Effector CD8-positive, alpha-beta T cell (primary cell): ENCODE measurements at regions not wholly inside any gene's neighbourhood (a gene's known extent, or its start where the extent isn't known, plus 50 kb on each side); places are given as distances from the start of the nearest gene placed in this dataset.

ENCODE experiments used
- DNase-seq: peaks from one replicate; lab custom pipeline; 2025; lab: John Stamatoyannopoulos, UW

DNA sequence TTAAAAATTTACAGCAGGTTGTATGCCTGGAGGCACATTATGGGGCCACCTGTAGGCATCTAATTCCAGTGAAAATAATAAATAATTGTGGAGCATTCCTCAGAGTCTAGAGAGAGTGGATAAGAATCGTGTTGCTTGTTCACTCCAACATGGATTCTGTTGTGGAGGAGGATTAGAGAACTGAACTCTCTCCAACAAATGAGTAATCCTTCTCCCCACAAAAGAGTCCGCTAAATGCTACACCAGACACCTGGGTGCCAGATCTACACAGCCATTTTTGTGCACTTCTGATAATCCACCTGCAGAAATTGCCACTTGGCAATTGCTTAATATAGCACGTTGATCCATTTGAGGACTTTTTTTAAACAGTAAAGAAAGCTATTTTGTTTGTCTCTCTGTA, 113.7 kb upstream of the DPYD start:
- DNase-seq = no peak

DNA sequence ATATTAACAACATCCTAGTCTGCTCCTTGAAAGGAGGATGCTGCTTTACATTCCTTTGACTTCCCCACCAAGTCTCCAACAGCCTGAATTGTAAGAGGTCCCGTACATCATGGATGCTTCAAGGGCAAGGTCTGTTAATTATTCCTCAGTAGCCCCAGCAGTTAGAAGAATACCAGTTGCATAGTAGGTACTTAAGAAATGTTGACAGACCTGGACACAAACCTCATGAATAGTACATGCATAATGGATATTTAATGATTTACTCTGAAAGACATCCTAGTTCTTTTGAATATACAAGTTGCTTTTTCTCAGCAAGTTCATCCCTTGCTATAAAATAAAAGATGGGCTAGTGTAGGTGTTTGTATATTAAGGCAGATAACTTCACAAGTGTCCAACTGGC, 112.1 kb upstream of the DPYD start:
- DNase-seq = no peak

DNA sequence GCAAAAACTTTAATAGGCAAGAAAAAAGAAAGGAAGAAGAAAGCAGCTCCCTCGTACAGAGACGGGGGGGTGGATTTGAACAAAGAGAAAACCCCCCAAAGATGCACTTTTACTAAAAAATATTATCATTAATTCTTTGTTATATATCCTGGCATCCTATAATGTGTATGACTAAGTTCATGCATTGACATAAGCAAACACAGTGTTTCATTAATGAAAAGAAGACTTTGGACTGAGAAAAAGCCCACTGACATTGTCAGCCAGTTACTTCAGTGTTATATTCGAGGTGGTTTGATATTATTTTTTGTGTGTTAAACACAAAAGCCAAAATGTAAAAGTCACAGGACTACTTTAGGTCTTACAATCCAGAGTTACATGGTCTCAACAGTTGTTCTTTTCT, 110.1 kb upstream of the DPYD start:
- DNase-seq = no peak

DNA sequence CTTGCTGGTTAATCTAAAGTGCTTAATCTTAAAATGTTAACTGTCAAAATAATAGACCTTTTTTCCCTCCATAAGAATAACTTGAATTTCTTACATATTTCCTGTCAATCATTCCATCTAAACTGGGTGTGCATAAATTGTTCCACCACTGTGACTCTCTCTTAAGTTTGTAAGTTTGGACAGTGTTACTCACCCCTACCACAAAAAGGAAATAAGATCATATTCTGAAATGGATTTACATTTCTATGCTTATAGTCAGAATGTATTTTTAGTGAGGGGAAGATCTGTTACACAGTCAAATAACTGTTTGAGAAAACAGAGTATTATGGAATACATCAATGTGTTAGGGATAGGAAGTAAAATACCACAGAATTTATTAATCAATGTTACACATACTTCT, 109.6 kb upstream of the DPYD start:
- no peak for DNase-seq

DNA sequence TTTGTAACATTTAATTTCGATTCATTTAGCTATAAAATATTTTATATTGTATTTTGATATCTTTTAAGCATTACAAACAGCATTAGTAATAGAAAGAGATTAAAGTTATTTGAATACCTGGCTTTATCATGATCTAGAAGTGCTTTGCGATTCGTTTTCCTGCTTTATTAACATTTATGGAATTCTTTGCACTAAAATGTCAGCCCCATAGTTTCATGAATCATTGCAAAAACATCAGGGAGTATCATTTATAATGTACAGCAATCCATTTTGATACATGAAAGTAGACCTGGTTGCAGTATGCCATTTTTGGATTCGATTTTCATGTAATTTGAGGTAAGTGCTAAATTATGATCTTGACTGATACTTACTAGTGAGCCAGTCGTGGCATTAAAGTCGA, 108.0 kb upstream of the DPYD start:
- no peak for DNase-seq

DNA sequence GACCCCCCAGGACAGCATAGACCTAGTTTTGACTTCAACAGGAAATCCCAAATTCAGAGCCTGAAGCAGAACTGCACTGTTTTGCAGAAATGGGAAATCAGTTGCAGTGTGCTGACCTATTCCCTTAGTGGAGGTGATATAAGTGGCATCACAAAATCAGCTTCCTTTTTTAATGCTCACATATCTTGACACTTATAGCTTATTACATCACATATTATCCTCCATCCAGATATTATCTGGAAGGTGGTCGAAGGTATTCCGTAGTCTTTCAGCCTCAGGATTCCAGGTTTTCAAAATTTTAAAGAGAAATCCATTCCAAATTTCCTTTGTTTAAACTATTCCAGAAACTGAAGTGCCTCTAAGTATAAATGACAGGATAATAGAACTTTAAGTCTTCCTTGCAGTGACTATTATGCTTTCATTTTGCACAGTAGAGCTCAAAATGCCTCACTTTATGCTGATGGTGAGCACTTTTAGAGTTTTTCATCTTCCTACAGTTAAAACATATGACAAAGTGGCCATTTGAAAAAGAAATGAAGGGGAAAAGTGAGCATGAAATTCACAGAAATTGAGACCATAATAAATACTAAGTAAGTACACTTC, 106.4 kb upstream of the DPYD start:
- no peak for DNase-seq

DNA sequence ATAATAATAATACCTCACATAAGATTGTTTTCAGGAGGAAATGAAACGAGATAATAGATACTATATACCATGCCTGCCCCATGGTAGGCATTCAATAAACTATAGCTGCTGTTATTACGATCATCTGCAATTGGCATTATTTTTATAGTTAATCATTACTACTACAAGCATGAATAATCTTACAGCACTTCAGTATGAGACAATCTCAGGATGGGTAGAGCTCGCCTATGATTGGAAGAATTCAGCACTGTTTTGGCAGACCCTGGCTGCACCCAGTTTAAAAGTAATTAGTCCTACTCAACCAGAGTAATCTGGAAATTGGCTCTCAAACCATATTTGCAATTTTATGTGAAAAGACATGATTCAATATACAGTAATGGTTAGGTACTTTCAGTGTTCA, 105.0 kb upstream of the DPYD start:
- DNase-seq = no peak

DNA sequence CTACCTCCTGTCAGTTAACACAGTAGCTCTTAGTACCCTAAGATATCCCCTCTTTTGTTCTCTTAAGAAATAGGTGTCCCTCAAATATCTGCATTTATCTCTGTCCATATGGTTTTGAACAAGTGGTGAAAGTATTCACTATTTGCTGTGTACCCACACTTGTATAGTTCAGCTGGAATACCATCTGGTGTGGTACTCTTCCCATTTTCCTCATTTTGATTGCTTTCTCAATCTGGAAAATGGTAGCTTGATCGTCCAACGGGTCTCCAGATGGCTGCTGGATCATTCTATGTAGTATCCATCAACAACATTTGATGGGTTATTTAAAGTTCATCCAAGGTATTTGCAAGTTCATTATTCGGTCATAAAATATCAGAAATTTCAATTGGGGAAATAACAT, 100.3 kb upstream of the DPYD start:
- no peak for DNase-seq

DNA sequence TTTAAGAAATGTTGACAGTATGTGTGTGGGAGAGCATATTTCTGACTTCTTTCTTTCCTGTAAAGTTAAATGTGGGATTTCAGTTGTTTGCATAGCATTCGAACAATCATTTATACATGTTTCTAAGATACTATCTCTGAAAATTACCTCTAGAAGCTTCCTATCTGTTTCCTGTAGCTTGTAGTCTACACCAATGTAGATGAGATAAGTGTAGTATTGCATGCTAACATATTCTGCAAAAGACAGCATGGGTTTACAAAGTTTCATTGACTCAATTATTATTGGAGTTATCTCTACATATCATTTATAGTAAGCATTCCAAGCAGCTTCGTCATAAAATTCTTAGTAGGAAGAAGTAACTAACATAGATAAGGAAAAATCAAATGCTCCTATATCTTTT, 98.9 kb upstream of the DPYD start:
- DNase-seq = no peak

DNA sequence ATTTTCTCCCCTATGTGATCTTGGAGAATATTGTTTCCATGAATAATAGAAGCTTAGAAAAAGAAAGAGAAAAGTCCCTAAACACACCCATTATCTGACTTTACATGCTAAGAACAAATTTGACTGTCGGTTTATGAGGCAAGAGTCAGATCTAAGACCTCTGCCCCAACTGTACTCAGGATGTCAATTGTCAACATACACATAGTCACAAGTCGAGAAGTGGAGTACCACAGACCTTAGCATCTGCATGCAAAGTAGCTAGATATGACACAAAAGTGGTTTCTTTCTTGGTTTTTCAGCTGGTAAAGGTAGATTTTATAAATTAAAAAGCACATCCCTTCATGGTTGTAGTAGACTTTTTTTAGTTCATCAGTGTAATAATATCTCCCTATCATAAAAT, 97.2 kb upstream of the DPYD start:
- DNase-seq = no peak

DNA sequence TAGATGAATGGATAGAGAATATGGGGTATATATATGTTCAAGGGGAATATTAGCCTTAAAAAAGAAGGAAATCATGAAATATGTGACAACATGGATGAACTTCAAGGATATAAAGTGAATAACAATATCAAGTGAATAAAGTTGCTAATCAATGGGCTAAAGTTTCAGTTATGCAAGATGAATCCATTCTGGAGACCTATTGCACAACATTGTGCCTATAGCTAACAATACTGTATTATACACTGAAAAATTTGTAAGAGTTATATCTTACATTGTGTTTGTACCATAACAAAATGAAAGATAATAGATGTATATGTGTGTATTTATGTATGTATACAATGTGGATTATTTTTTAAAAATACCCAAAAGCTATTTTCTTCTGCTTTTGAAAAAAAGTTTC, 96.3 kb upstream of the DPYD start:
- DNase-seq = no peak

DNA sequence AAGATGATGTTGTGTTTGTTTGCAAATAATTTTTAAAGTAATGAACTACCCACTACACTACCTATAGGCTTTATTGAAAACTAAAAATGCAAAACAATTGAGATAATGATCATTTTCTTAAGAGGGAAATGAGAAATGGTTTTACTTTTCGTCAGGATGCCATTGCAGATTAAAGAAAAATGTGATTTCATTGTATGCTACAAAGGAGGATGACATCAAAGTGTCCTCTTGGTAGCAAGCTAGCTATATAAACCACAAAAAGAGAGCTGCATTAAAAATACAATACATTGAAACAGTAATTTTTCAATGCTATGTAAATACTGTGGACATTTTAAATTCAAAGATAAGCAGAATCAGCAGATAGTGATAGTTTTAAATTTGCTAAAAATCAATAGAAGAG, 87.5 kb upstream of the DPYD start:
- DNase-seq = no peak

DNA sequence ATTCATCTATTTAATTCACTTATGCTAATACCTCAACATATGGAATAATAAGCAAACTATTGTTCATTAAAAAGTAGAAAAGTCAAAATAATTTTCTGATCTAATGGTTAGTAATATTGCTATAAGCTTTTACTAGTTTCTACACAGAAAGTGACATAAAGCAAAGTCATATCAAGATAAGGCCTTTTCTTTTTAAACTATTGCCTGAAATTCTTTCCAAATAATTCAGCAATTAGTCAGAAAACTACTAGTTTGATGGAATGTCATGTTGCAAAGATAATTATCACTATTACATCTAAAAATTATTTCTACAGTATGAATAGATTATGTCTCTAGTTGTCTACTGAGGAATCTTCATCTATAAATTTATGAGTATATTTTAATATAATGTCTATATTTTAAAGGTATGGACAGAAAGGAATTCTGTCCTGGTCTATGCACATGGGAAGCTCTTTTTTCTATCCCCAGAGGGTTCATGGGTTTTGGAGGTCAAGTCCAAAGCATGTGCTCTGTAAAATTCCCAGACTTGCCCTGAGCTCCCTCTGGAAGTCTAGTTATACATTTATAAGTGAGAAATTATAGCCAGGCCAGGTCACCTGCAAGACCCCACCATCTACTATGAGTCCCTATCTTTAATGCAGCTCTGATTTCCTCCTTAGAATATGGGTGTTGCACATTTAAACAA, 84.6 kb upstream of the DPYD start:
- no peak for DNase-seq

DNA sequence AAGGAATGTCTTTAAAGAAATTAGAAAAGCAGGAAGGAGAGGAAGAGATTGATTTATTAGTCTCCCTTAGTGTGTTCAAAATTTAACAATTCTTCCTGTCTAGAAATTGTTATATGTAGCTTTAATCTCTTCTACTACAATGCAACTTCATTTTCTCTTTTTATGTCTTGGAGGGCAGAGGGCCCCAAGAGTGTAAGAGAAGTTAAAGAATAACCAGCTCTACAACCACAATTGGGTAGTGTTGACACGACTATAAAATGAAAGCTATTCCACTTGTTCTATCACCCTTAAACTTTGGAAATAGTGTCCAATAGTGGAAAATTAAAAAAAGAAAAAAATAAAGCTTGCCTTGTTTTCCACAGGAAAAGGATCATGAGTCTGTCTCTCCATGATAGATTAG, 82.6 kb upstream of the DPYD start:
- no peak for DNase-seq

DNA sequence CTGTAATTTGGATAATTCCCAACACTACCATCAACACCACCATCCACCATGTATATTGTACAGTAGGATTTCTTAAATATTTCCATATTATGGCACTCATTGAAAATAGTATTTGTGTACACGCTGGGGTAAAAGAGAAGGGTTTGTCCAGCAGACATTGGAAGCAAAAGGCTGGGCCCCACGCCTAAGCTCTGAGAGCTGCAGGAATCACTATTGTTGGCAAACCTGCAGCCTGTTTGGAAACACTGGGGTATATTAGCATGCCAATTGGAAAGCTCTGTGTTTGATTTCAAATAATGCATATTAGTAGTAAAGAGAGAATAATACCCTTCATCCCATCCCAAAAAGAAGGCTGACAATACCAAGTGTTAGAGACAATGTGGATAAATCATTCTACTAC, 81.5 kb upstream of the DPYD start:
- DNase-seq = no peak

DNA sequence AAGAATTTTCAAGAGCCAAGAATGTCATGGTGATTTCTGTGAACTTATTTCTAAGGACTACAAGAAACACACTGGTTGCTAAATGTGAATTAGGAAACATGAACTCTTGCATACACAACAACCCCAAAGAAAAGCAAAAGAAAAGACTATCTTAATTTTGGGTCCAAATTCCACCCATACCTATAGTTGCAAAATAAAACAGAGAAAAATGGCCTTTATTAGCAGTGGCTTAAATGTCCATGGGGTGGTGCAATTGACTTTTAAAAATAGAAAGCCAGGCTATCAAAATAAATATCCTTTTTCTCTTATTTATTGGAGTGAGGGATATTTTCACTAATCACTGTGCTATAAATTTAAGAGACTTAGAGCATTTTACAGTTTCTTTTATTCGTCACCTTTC, 80.9 kb upstream of the DPYD start:
- no peak for DNase-seq

DNA sequence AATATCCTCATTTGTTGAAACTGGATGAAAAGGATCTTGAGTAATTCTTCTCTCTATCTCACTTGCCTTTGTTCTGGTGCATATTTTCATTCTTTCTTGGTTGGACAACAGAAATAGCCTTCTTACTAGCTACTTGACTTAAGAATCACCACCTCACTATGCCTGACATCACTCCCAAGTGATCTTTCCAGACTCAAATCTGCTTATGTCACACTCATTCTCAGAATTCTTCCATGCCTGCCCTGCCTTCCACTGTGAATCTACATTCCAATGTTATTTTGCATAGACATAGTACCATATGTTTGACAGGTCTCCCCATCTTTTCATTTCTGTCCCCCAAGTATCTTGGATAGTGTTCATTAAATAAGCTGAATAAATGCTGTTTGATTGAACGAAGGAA, 78.5 kb upstream of the DPYD start:
- DNase-seq = no peak

DNA sequence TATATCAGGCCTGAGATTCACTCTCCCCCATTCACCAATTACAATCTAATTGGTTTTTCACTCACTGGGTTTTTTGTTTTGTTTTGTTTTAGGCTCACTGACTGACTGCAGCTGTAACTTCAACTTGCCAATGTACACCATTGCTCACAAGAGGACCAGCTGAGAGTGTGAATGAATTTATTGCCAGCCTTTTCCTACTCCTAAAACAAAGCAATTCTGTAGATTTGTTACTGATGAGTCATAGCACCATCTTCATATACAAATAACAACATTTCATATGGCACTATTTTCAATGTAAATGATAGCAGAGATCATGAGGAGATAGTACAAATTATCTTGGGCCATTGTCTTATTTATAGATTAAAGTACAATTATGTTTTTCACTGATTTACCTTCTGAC, 76.0 kb upstream of the DPYD start:
- DNase-seq = no peak

DNA sequence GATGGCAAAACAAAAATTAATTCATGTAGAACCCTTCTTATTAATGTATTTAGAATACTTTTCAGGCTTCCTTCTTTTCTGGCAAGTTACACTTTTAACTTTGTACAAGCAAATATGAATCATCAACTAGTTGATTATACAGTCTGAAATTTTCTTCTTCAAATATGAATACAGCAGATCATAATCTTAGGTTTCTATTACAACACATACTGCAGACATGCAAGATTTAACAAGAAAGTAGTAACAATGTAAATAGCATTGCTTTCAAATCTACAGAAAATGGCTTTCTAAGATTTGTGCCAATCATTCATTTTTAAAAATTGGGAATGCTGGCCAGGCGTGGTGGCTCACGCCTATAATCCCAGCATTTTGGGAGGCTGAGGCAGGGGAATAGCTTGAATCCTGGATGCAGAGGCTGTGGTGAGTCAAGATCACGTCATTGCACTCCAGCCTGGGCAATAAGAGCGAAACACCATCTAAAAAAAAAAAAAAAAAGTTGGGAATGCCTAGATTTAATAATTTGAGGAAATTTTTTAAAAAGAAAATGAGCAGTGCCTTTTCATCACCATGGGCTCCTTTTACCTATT, 68.4 kb upstream of the DPYD start:
- no peak for DNase-seq

DNA sequence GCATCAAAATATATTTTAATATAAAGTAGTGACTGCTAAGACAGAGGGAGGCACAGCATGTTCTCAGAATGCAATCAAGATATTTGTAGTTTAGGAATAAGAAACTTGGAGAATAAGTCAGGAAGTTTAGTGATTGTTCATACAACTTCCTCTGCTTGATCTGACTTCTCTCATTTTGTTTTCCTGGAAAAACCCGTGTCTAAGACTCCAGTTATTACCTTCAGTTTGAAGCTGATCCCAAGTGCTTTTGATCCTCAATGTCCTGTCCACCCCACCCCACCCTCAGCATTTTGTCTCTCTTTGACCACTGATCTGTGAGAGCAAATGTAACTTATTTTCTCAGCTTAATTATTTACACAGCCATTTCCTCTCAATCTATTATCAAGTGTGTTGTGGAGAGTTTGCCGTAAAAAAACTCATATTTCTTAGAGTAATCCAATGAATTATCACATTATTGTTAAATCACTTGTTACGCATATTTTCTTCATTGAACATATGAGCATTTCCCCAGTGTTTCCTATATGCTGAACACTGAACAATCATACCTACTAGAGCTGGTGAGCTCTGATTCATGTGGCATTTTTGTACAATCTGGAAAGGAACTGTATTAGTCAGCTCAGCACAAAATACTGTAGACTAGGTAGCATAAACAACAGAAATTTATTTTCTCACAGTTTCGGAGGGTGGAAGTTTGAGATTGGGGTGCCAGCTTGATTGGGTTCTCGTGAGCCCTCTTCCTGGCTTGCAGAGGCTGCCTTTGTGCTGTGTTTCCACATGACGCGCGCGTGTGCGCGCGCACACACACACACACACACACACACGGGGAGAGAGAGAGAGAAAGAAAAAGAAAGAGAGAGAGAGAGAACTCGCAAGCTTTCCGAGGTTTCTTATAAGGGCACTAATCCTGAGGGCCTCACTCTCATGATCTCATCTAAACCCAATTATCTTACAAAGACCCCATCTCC, 65.5 kb upstream of the DPYD start:
- DNase-seq = no peak

DNA sequence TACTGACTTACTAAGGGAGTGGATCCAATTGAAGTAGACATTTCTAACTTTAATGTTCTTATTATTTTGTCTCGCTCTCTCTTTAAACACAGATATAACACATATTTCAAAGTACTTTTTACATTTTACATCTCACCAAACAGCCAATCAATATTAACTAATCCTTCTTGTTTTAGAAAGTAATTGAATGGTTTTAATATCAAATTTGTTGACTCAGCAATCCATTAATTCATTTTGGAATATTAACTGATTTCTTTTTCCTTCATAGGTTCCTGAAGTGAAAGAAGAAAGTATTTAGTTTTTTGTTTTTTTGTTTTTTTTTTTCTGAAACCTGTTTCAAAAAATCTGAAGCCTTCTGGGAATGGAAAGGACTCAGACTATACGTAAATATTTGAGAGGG, 62.3 kb upstream of the DPYD start:
- DNase-seq = no peak

DNA sequence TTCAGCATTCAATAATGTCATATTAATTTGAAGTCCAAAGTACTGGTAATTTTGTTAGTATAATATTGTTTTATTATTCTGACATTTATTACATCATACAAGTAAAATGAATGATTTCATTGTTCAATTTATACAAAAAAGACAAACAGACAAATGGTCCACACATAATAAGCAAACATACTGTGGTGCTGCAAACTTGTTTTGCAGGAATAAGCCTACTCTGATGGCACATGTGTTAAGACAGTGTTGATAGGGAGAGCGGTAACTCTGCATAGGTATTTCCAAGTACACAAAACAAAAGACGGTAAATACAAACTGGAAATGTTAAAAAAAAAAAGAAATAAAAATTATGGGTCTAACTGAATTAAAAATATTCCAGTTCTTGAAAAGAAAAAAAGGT, 59.7 kb upstream of the DPYD start:
- no peak for DNase-seq

DNA sequence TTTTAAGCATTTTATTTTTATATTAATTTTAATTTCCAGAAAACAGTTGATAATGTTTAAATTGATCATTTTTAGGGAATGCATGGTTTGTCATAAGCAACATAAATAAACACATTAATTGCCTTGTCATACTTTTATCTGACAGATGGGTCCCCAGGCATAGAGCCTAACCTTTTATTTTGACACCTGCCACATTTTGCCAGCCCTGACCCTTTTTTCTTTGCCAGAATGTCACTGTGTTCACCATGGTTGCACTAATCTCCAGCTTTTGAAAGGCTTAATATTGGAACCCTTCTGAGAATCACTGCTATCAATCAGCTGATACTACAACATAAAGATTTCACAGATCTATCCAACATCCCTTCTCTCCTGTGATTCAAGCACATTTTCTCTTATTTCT, 56.0 kb upstream of the DPYD start:
- DNase-seq = no peak
